ENCODE measurements at regions not wholly inside any gene's neighbourhood (a gene's known extent, or its start where the extent isn't known, plus 50 kb on each side); places are given as distances from the start of the nearest gene placed in this dataset.

- Histone ChIP-seq H2BK12ac (ENCODE audit: insufficient read length, low read depth, low read length) (no peak overlapping the region), H4K91ac (ENCODE audit: insufficient read length, low read depth, low read length) (no peak overlapping the region), H2AFZ (ENCODE audit: low read length) (no peak overlapping the region), H3K4me2 (ENCODE audit: insufficient read depth, insufficient read length, low read length) (no peak overlapping the region), H3K56ac (ENCODE audit: insufficient read length, low read depth, low read length) (no peak overlapping the region), H3T11ph (ENCODE audit: low read length) (no peak overlapping the region), H3K27me3 (ENCODE audit: insufficient read depth, low read length) (no peaks in the 10 kb centered on the region), H3K23me2 (ENCODE audit: insufficient read length, low read depth, low read length, poor library complexity, severe bottlenecking) (no peaks in the 10 kb centered on the region), H3K9ac (ENCODE audit: extremely low read depth, insufficient read length, low read length) (no peak overlapping the region), H2BK5ac (ENCODE audit: insufficient read length, low read length) (no peak overlapping the region), H3K9me3 (ENCODE audit: control insufficient read depth, low read depth, low read length) (no peaks in the 10 kb centered on the region), H3K4me1 (ENCODE audit: insufficient read depth, low read length) (no peaks in the 10 kb centered on the region), H3K27ac (ENCODE audit: insufficient read length, low read depth, low read length) (no peak overlapping the region), H3K79me2 (ENCODE audit: insufficient read depth, low read length) (no peaks in the 10 kb centered on the region), H2AK5ac (ENCODE audit: insufficient read length, low read length) (no peak overlapping the region), H4K20me1 (ENCODE audit: control insufficient read depth, insufficient read depth, insufficient read length) (no peaks in the 10 kb centered on the region), H3K23ac (ENCODE audit: insufficient read length, low read depth, low read length) (no peak overlapping the region), H2BK120ac (ENCODE audit: low read depth, low read length, poor library complexity, severe bottlenecking) (no peak overlapping the region), H2BK20ac (ENCODE audit: low read depth, low read length, poor library complexity, severe bottlenecking) (no peak overlapping the region), H4K5ac (ENCODE audit: insufficient read length, low read depth, low read length) (no peak overlapping the region), H4K8ac (replicated peaks; ENCODE audit: insufficient read length, low read depth, low read length) (no peak overlapping the region), H3K79me1 (ENCODE audit: insufficient read depth, low read depth, low read length, poor library complexity, severe bottlenecking) (no peaks in the 10 kb centered on the region), H2BK15ac (ENCODE audit: low read depth, low read length) (no peak overlapping the region), H3K14ac (ENCODE audit: insufficient read depth, low read length) (no peak overlapping the region), H3K4ac (ENCODE audit: low read depth, low read length) (no peak overlapping the region), H3K18ac (ENCODE audit: insufficient read length, low read depth, low read length) (no peak overlapping the region)
- TF ChIP-seq CTCF (conservative IDR thresholded peaks at IDR 0.05) = no peak
- DNase-seq = no peak
- H3K27me3 Mint-ChIP-seq (ENCODE audit: low read depth) = peaks cover 4% of the 10 kb centered on the region; the same call in 1 of the 2 replicates
- H3K36me3 Mint-ChIP-seq (ENCODE audit: insufficient read depth in 1 of 3, low read depth in 3 of 3) = peaks cover 0 to 10% (median 0%) of the 10 kb centered on the region in 3 experiments; a peak in 2 of 7 replicates
- H3K4me1 Mint-ChIP-seq = peaks cover 5 to 14% of the 10 kb centered on the region in 2 experiments
- no peak overlapping the region for H3K27ac Mint-ChIP-seq
- H3K9me3 Mint-ChIP-seq = peaks cover 6 to 10% of the 10 kb centered on the region in 2 experiments; a peak in 4 of 5 replicates
- H3K4me3 Mint-ChIP-seq = no peak overlapping the region
- WGBS (ENCODE audit: extremely low coverage, insufficient read length, low lambda C conversion rate) = no CpG with 5 or more reads among the region's 7 CpGs
Observed at GRCh38 chr18:51666763-51667191, 469.3 kb upstream of the MEX3C start.
